Activated T-cell treated with anti-CD3 and anti-CD28 coated beads, Interleukin-2, amount 50 U/mL, for 48 hours (primary cell): ENCODE measurements at regions not wholly inside any gene's neighbourhood (a gene's known extent, or its start where the extent isn't known, plus 50 kb on each side); places are given as distances from the start of the nearest gene placed in this dataset.

Experiments used
- DNase-seq, 2 experiments: peaks; one replicate each; pipeline ENCODE4 v3.0.0-alpha.2; 2020

- no peak for DNase-seq
These were observed 223.9 kb downstream of the LACC1 start for GRCh38 chr13:44103429-44104196.

GRCh38 chr13:44104197-44104490 lies 224.4 kb downstream of the LACC1 start:
- DNase-seq, result no peak

GRCh38 chr13:44104969-44105368 lies 225.3 kb downstream of the LACC1 start:
- no peak for DNase-seq

GRCh38 chr13:44106266-44107152 lies 226.8 kb downstream of the LACC1 start:
- DNase-seq, result no peak

GRCh38 chr13:44107357-44108121 lies 227.8 kb downstream of the LACC1 start:
- no peak for DNase-seq

- no peak for DNase-seq
These were observed 228.7 kb downstream of the LACC1 start for GRCh38 chr13:44108331-44108858.

- DNase-seq, result no peak
These were observed 230.5 kb downstream of the LACC1 start for GRCh38 chr13:44110091-44110621.

- no peak for DNase-seq
These were observed 232.0 kb downstream of the LACC1 start for GRCh38 chr13:44111701-44112100.

GRCh38 chr13:44112700-44113329 lies 233.1 kb downstream of the LACC1 start:
- no peak for DNase-seq

- no peak for DNase-seq
These were observed 237.0 kb downstream of the LACC1 start for GRCh38 chr13:44116562-44117332.

GRCh38 chr13:44117351-44117750 lies 237.6 kb downstream of the LACC1 start:
- no peak for DNase-seq

GRCh38 chr13:44117816-44118215 lies 238.1 kb downstream of the LACC1 start:
- no peak for DNase-seq

GRCh38 chr13:44118881-44119280 lies 239.2 kb downstream of the LACC1 start:
- no peak for DNase-seq

GRCh38 chr13:44120043-44120442 lies 240.3 kb downstream of the LACC1 start:
- DNase-seq, result no peak

GRCh38 chr13:44120849-44121755 lies 241.4 kb downstream of the LACC1 start:
- no peak for DNase-seq

- DNase-seq, result no peak
These were observed 244.6 kb downstream of the LACC1 start for GRCh38 chr13:44124352-44124751.

GRCh38 chr13:44125943-44126469 lies 246.3 kb downstream of the LACC1 start:
- DNase-seq, result no peak

GRCh38 chr13:44128552-44129001 lies 245.0 kb upstream of the SERP2 start:
- DNase-seq, result no peak

- DNase-seq, result no peak
These were observed 244.2 kb upstream of the SERP2 start for GRCh38 chr13:44129418-44129817.

GRCh38 chr13:44131069-44131614 lies 242.5 kb upstream of the SERP2 start:
- DNase-seq, result no peak
